Neural cell (in vitro differentiated cells): ENCODE measurements at regions not wholly inside any gene's neighbourhood (a gene's known extent, or its start where the extent isn't known, plus 50 kb on each side); places are given as distances from the start of the nearest gene placed in this dataset.

ENCODE experiments used
- H2AFZ ChIP-seq: fragments of 200-600, 300-800 bp; sonication (generic), shearing (Covaris generic); 2 replicates; pipeline ENCODE4 v1.6.0; 2014; ENCODE audit warnings: low read depth, mild to moderate bottlenecking, antibody characterized with exemption, low read length, moderate library complexity
- H3F3A ChIP-seq: fragments of 200-600 bp; shearing (Covaris generic); 2 replicates; pipeline ENCODE4 v1.6.1; 2016; ENCODE audit warnings: mild to moderate bottlenecking, moderate library complexity, mixed read lengths, antibody characterized with exemption, low read length; ENCODE audit not compliant: insufficient read depth, poor library complexity, severe bottlenecking
- H3K27ac ChIP-seq: fragments of 200-600, 300-800 bp; sonication (generic), shearing (Covaris generic); 2 replicates; pipeline ENCODE4 v1.5.1; 2014; ENCODE audit warnings: mild to moderate bottlenecking, low read length, moderate library complexity
- H3K27me3 ChIP-seq: fragments of 300-800, 200-600 bp; sonication (generic), shearing (Covaris generic); 2 replicates; pipeline ENCODE4 v1.6.0; 2014; ENCODE audit warnings: mild to moderate bottlenecking, low read depth, low read length, moderate library complexity; ENCODE audit not compliant: insufficient read depth
- H3K36me3 ChIP-seq: fragments of 300-800, 200-600 bp; sonication (generic), shearing (Covaris generic); 2 replicates; pipeline ENCODE4 v1.5.1; 2014; ENCODE audit warnings: mild to moderate bottlenecking, antibody characterized with exemption, low read length, moderate library complexity; ENCODE audit not compliant: insufficient read depth
- H3K4me2 ChIP-seq: fragments of 300-800, 200-600 bp; sonication (generic), shearing (Covaris generic); 2 replicates; pipeline ENCODE4 v1.6.0; 2014; ENCODE audit warnings: mild to moderate bottlenecking, low read length
- H3K4me3 ChIP-seq: fragments of 300-800, 200-600 bp; sonication (generic), shearing (Covaris generic); 2 replicates; pipeline ENCODE4 v1.5.1; 2014; ENCODE audit warnings: mild to moderate bottlenecking, low read length, moderate library complexity
- H3K79me2 ChIP-seq: fragments of 200-600 bp; shearing (Covaris generic); replicated peaks from 2 replicates; pipeline ENCODE4 v1.6.0; 2014; ENCODE audit warnings: mild to moderate bottlenecking, low read length, moderate library complexity; ENCODE audit not compliant: insufficient read depth
- H3K9ac ChIP-seq: fragments of 300-800, 200-600 bp; sonication (generic), shearing (Covaris generic); 2 replicates; pipeline ENCODE4 v1.6.1; 2016; ENCODE audit warnings: mild to moderate bottlenecking, low read length, mixed read lengths
- H3K9me2 ChIP-seq: fragments of 200-600 bp; shearing (Covaris generic); 2 replicates; pipeline ENCODE4 v1.6.1; 2016; ENCODE audit warnings: mild to moderate bottlenecking, low read length, mixed read lengths; ENCODE audit not compliant: insufficient read depth
- H3K9me3 ChIP-seq: fragments of 200-600, 300-800 bp; sonication (generic), shearing (Covaris generic); 2 replicates; pipeline ENCODE4 v1.6.1; 2016; ENCODE audit warnings: mild to moderate bottlenecking, mixed run types, low read length, moderate library complexity, mixed read lengths
- H4K20me1 ChIP-seq: fragments of 200-600 bp; shearing (Covaris generic); 2 replicates; pipeline ENCODE4 v1.6.1; 2016; ENCODE audit warnings: mild to moderate bottlenecking, mixed run types; ENCODE audit not compliant: insufficient read depth
- EP300 ChIP-seq: fragments of 450-650 bp; conservative IDR thresholded peaks from 2 replicates; pipeline ENCODE4 v1.6.1; 2014; ENCODE audit warnings: antibody characterized with exemption, mild to moderate bottlenecking, moderate library complexity; ENCODE audit not compliant: poor library complexity, severe bottlenecking
- EZH2 ChIP-seq: fragments of 200-600, 300-800 bp; shearing (Covaris generic), sonication (generic); IDR thresholded peaks from 2 replicates; pipeline ENCODE4 v1.6.1; 2014; ENCODE audit warnings: antibody characterized with exemption, low read length, borderline replicate concordance, mild to moderate bottlenecking; ENCODE audit not compliant: insufficient read depth, poor library complexity, severe bottlenecking
- MXI1 ChIP-seq: fragments of 450-650 bp; conservative IDR thresholded peaks from 2 replicates; pipeline ENCODE4 v1.6.1; 2014; ENCODE audit warnings: antibody characterized with exemption, mild to moderate bottlenecking; ENCODE audit not compliant: poor library complexity, severe bottlenecking
- POLR2AphosphoS5 ChIP-seq: IDR thresholded peaks from 2 replicates; pipeline ENCODE4 v1.6.1; 2012
- RAD21 ChIP-seq: fragments of 450-650 bp; conservative IDR thresholded peaks from 2 replicates; pipeline ENCODE4 v1.6.1; 2014; ENCODE audit warnings: antibody characterized with exemption, mild to moderate bottlenecking, moderate library complexity
- SMC3 ChIP-seq: fragments of 450-650 bp; conservative IDR thresholded peaks from 2 replicates; pipeline ENCODE4 v1.6.1; 2014; ENCODE audit warnings: antibody characterized with exemption, mild to moderate bottlenecking, moderate library complexity; ENCODE audit not compliant: poor library complexity
- TAF1 ChIP-seq: IDR thresholded peaks from 2 replicates; pipeline ENCODE4 v1.6.1; 2012; ENCODE audit warnings: low read depth
- TF ChIP-seq, protein P1 (sequence below): fragments of 450-650 bp; IDR thresholded peaks from 2 replicates; pipeline ENCODE4 v1.5.1; 2014; ENCODE audit warnings: antibody characterized with exemption, mild to moderate bottlenecking, moderate library complexity; ENCODE audit not compliant: poor library complexity, severe bottlenecking
- TF ChIP-seq, protein P2 (sequence below): IDR thresholded peaks from 2 replicates; pipeline ENCODE4 v1.6.1; 2012; ENCODE audit warnings: borderline replicate concordance

DNA sequence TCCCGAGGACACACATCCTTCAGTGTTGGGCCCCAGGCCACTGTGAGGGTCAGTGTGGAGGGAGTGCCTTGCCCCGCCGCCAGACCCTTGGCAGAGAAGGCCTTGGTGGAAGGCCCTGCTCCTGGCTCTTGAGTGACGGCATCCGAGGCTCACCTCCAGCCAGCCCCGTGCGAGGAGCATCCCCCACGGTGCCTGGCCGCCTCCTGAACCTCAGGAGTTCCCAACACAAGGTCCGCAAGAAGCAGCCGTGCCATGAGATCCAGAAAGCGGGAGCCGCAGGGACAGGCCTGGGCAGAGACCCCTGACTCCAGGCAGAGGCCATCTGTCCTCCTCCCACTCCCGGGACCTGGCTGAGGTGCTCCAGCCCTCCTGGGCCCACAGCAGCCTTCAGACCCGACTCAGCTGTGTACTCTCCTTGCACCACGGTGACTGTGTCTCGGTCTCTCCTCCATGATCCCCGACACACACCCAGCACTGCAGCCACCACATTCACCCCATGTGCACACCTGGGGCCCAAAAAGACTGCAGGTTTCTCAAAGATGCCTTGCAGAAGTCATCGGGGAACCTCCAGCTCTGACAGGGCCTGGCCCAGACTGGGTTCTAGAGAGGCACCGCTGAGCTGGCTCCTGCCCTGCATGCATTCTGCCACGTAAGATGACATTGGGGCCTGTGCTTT lies 870.2 kb downstream of the BRD1 start:
- H3F3A ChIP-seq, result no peaks in the 10 kb centered on the region
- H3K27ac ChIP-seq, result no peak overlapping the region
- H3K9ac ChIP-seq, result no peak overlapping the region
- H4K20me1 ChIP-seq, result no peaks in the 10 kb centered on the region
- no peaks in the 10 kb centered on the region for H3K27me3 ChIP-seq
- H3K9me3 ChIP-seq, result no peaks in the 10 kb centered on the region
- H2AFZ ChIP-seq, result no peak overlapping the region
- no peak overlapping the region for H3K4me2 ChIP-seq
- no peak for TF ChIP-seq EP300
- TF ChIP-seq EZH2, result no peak
- TF ChIP-seq RAD21, result no peak
- no peak for TF ChIP-seq MXI1
- TF ChIP-seq, protein P1, sequence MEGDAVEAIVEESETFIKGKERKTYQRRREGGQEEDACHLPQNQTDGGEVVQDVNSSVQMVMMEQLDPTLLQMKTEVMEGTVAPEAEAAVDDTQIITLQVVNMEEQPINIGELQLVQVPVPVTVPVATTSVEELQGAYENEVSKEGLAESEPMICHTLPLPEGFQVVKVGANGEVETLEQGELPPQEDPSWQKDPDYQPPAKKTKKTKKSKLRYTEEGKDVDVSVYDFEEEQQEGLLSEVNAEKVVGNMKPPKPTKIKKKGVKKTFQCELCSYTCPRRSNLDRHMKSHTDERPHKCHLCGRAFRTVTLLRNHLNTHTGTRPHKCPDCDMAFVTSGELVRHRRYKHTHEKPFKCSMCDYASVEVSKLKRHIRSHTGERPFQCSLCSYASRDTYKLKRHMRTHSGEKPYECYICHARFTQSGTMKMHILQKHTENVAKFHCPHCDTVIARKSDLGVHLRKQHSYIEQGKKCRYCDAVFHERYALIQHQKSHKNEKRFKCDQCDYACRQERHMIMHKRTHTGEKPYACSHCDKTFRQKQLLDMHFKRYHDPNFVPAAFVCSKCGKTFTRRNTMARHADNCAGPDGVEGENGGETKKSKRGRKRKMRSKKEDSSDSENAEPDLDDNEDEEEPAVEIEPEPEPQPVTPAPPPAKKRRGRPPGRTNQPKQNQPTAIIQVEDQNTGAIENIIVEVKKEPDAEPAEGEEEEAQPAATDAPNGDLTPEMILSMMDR, result no peak
- TF ChIP-seq SMC3, result no peak
- TF ChIP-seq TAF1, result no peak
- TF ChIP-seq POLR2AphosphoS5, result no peak
- TF ChIP-seq, protein P2, sequence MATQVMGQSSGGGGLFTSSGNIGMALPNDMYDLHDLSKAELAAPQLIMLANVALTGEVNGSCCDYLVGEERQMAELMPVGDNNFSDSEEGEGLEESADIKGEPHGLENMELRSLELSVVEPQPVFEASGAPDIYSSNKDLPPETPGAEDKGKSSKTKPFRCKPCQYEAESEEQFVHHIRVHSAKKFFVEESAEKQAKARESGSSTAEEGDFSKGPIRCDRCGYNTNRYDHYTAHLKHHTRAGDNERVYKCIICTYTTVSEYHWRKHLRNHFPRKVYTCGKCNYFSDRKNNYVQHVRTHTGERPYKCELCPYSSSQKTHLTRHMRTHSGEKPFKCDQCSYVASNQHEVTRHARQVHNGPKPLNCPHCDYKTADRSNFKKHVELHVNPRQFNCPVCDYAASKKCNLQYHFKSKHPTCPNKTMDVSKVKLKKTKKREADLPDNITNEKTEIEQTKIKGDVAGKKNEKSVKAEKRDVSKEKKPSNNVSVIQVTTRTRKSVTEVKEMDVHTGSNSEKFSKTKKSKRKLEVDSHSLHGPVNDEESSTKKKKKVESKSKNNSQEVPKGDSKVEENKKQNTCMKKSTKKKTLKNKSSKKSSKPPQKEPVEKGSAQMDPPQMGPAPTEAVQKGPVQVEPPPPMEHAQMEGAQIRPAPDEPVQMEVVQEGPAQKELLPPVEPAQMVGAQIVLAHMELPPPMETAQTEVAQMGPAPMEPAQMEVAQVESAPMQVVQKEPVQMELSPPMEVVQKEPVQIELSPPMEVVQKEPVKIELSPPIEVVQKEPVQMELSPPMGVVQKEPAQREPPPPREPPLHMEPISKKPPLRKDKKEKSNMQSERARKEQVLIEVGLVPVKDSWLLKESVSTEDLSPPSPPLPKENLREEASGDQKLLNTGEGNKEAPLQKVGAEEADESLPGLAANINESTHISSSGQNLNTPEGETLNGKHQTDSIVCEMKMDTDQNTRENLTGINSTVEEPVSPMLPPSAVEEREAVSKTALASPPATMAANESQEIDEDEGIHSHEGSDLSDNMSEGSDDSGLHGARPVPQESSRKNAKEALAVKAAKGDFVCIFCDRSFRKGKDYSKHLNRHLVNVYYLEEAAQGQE, result no peak
- no peaks in the 10 kb centered on the region for H3K36me3 ChIP-seq
- H3K4me3 ChIP-seq, result no peak overlapping the region
- no peaks in the 10 kb centered on the region for H3K79me2 ChIP-seq
- no peaks in the 10 kb centered on the region for H3K9me2 ChIP-seq

DNA sequence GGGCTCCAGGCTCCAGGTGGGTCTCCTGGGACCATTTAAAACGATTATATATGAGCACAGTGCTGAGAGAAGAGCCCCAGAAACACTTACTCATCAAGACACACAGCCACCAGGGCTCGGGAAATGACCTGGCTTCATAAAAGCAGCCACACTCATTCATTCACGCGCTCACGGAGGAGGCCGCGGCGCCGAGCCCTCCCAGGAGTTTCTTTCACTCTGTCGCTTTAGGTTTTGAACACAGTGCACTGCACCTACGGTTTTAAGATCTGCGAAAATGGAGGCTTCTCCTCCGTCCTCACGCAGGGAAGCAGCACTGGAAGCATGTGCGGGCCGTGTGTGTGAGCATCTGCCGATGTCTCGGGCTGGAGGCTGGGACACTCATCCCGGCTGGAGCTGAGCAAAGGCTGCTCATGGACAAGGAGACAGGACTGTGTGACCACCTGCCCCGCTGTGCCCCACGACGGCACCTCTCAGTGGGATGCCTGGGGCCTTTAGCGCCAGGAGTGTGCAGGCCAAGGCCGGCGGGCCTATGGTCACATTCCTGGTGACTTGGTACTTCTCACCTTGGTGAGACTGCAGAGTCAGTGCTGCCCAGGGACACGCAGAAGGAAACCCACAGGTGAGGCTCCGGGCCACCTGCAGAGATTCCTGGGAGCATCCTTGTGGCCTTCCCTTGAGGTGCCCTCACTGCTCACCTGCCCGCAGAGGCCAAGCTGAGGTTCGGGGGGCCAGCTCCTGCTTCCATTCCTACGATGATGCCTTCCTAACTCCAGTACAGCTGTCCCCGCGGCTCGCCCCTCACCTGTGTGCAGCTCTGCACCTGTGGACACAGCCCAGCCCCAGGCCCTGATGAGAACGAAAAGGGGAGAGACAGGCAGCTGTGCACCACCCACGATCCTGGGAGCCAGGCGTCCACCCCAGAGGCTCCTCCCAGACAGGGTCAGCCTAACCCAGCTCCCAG lies 872.0 kb downstream of the BRD1 start:
- no peak overlapping the region for H3K4me2 ChIP-seq
- H3K27ac ChIP-seq, result no peak overlapping the region
- no peaks in the 10 kb centered on the region for H3K79me2 ChIP-seq
- H4K20me1 ChIP-seq, result no peaks in the 10 kb centered on the region
- no peak overlapping the region for H2AFZ ChIP-seq
- TF ChIP-seq SMC3 (no peak), MXI1 (no peak), EZH2 (no peak), POLR2AphosphoS5 (no peak), TAF1 (no peak)
- TF ChIP-seq, protein P2, result no peak
- H3K9me2 ChIP-seq, result no peaks in the 10 kb centered on the region
- H3K4me3 ChIP-seq, result no peak overlapping the region
- H3F3A ChIP-seq, result no peaks in the 10 kb centered on the region
- no peaks in the 10 kb centered on the region for H3K27me3 ChIP-seq
- no peaks in the 10 kb centered on the region for H3K9me3 ChIP-seq
- no peak overlapping the region for H3K9ac ChIP-seq
- H3K36me3 ChIP-seq, result no peaks in the 10 kb centered on the region
